ENCODE measurements at regions not wholly inside any gene's neighbourhood (a gene's known extent, or its start where the extent isn't known, plus 50 kb on each side); places are given as distances from the start of the nearest gene placed in this dataset.

DNA sequence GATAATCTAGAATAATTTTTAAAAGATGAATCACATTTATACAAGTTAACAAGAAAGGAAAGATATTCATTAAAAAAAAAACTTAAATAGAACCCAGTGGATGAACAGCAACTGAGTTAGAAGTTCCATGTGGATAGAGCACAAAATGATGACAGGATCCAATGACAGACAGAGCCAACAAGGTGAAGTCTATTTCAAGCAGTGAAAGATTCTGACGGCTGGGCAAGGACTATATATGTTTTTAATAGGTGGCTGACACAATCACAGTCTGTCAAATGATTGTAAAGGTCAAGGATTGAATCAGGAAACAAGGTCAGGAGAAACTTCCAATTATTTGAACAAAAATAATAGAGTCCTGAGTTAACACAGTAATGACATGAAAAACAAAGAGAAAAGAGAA, 1460.0 kb upstream of the CDH8 start:
- DNase-seq (ENCODE audit: low read depth, low spot score): no peak
- BruUV-seq (replicated peaks): no TSS peak
- Histone ChIP-seq H3K27me3 (ENCODE audit: control insufficient read depth, insufficient read depth, low read length) (no peaks in the 10 kb centered on the region), H3K9me3 (ENCODE audit: control insufficient read depth, insufficient read depth, low read depth, low read length) (no peaks in the 10 kb centered on the region), H3K4me1 (ENCODE audit: control insufficient read depth, insufficient read depth, low read length) (no peaks in the 10 kb centered on the region), H3K4me3 (ENCODE audit: low read depth in 2 of 2, low read length in 2 of 2) (no peak overlapping the region), H3K36me3 (ENCODE audit: control insufficient read depth, insufficient read depth, low read length) (no peaks in the 10 kb centered on the region), H3K27ac (ENCODE audit: low read length) (no peak overlapping the region)
- ATAC-seq: no peak
- ChIA-PET CTCF (no interaction called here), POLR2A (no interaction called here)
- intact Hi-C loops (cut with micrococcal nuclease; ENCODE audit: unreplicated experiment): no loop called here
- in situ Hi-C loops (cut with HindIII; ENCODE audit: low pct_unique_long_range_greater_than_20kb, low sequenced_read_pairs): no loop called here
- TF ChIP-seq POLR2AphosphoS5 (IDR thresholded peaks at IDR 0.05; ENCODE audit: low read depth, low read length): no peak
- TF ChIP-seq SIN3A (IDR thresholded peaks at IDR 0.05; ENCODE audit: borderline replicate concordance, insufficient read depth, low read depth, low read length): no peak
- TF ChIP-seq, protein P1, sequence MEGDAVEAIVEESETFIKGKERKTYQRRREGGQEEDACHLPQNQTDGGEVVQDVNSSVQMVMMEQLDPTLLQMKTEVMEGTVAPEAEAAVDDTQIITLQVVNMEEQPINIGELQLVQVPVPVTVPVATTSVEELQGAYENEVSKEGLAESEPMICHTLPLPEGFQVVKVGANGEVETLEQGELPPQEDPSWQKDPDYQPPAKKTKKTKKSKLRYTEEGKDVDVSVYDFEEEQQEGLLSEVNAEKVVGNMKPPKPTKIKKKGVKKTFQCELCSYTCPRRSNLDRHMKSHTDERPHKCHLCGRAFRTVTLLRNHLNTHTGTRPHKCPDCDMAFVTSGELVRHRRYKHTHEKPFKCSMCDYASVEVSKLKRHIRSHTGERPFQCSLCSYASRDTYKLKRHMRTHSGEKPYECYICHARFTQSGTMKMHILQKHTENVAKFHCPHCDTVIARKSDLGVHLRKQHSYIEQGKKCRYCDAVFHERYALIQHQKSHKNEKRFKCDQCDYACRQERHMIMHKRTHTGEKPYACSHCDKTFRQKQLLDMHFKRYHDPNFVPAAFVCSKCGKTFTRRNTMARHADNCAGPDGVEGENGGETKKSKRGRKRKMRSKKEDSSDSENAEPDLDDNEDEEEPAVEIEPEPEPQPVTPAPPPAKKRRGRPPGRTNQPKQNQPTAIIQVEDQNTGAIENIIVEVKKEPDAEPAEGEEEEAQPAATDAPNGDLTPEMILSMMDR (IDR thresholded peaks at IDR 0.05): no peak
- TF ChIP-seq, protein P2, sequence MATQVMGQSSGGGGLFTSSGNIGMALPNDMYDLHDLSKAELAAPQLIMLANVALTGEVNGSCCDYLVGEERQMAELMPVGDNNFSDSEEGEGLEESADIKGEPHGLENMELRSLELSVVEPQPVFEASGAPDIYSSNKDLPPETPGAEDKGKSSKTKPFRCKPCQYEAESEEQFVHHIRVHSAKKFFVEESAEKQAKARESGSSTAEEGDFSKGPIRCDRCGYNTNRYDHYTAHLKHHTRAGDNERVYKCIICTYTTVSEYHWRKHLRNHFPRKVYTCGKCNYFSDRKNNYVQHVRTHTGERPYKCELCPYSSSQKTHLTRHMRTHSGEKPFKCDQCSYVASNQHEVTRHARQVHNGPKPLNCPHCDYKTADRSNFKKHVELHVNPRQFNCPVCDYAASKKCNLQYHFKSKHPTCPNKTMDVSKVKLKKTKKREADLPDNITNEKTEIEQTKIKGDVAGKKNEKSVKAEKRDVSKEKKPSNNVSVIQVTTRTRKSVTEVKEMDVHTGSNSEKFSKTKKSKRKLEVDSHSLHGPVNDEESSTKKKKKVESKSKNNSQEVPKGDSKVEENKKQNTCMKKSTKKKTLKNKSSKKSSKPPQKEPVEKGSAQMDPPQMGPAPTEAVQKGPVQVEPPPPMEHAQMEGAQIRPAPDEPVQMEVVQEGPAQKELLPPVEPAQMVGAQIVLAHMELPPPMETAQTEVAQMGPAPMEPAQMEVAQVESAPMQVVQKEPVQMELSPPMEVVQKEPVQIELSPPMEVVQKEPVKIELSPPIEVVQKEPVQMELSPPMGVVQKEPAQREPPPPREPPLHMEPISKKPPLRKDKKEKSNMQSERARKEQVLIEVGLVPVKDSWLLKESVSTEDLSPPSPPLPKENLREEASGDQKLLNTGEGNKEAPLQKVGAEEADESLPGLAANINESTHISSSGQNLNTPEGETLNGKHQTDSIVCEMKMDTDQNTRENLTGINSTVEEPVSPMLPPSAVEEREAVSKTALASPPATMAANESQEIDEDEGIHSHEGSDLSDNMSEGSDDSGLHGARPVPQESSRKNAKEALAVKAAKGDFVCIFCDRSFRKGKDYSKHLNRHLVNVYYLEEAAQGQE (IDR thresholded peaks at IDR 0.05; ENCODE audit: insufficient read depth in 1 of 2, low read depth in 2 of 2, low read length in 1 of 2): no peak
- no peak for TF ChIP-seq TCF7L2 (IDR thresholded peaks at IDR 0.05; ENCODE audit: low read depth, low read length)

DNA sequence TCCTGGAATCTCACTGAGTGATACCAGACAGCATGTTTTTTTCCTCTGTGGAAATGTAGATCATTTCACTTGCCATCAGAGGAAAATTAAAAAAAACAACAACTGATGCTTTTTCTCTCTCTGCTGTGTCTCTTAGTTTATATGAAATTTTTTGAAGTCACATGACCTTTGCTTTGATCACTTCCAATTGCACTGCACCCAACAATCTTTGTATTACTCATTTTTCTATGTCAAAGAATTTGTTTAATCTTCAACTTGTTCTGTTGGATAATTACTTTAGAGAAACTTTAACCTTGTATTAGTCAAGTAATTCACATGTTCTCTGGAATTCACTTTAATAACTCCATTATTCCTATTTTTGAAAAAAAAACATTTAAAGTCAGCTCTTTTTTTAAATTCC, 1452.7 kb upstream of the CDH8 start:
- in situ Hi-C loops (cut with HindIII; ENCODE audit: low pct_unique_long_range_greater_than_20kb, low sequenced_read_pairs) (no loop called here), intact Hi-C loops (cut with micrococcal nuclease; ENCODE audit: unreplicated experiment) (no loop called here)
- BruUV-seq (replicated peaks): no TSS peak
- no peak overlapping the region for H3K4me3 ChIP-seq (ENCODE audit: low read depth in 2 of 2, low read length in 2 of 2)
- DNase-seq (ENCODE audit: low read depth, low spot score) (no peak), ATAC-seq (no peak)
- ChIA-PET POLR2A (no interaction called here), CTCF (no interaction called here)
- no peaks in the 10 kb centered on the region for H3K4me1 ChIP-seq (ENCODE audit: control insufficient read depth, insufficient read depth, low read length)
- H3K27me3 ChIP-seq (ENCODE audit: control insufficient read depth, insufficient read depth, low read length): no peaks in the 10 kb centered on the region
- H3K27ac ChIP-seq (ENCODE audit: low read length): no peak overlapping the region
- no peaks in the 10 kb centered on the region for H3K9me3 ChIP-seq (ENCODE audit: control insufficient read depth, insufficient read depth, low read depth, low read length)
- TF ChIP-seq, protein P2 (IDR thresholded peaks at IDR 0.05; ENCODE audit: insufficient read depth in 1 of 2, low read depth in 2 of 2, low read length in 1 of 2): no peak
- H3K36me3 ChIP-seq (ENCODE audit: control insufficient read depth, insufficient read depth, low read length): no peaks in the 10 kb centered on the region
